Breast epithelium (tissue), 3 donors: ENCODE measurements at regions not wholly inside any gene's neighbourhood (a gene's known extent, or its start where the extent isn't known, plus 50 kb on each side); places are given as distances from the start of the nearest gene placed in this dataset.

Experiments
- CTCF ChIP-seq, 3 donors: fragments of 450-650 bp; IDR thresholded peaks; one replicate each; pipeline ENCODE4 v1.5.1; 2016 to 2017; ENCODE audit warnings: antibody characterized with exemption in 3 of 3, mild to moderate bottlenecking in 3 of 3, moderate library complexity in 3 of 3
- POLR2A ChIP-seq: fragments of 450-650 bp; IDR thresholded peaks from one replicate; pipeline ENCODE4 v1.6.1; 2016; ENCODE audit warnings: antibody characterized with exemption, mild to moderate bottlenecking, moderate library complexity
- POLR2AphosphoS5 ChIP-seq, 3 donors: sonication (generic); formaldehyde crosslinking; IDR thresholded peaks; one replicate each; pipeline ENCODE4 v1.6.1; 2017; ENCODE audit warnings: antibody characterized with exemption in 3 of 3

DNA sequence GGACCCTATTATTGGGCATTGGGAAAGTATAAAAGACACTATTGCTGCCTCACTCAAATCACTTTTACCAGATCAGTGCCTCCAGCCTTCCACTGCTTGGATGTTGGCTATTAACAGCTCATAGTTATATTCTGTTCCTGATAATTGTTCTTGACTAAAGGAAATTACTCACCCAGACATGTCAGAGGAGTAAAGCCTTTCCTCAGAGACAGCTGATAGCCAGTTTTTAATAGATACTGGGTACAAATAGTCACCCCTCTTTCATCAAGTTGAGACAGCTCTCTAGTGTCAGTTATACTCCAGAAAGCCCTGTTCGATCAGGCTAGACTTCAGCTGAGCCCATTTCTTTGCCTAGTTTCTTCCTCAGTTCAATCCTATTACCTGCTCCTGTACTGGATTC lies 876.1 kb upstream of the B3GALT2 start:
- no peak for TF ChIP-seq CTCF (IDR thresholded peaks at IDR 0.05)
- TF ChIP-seq POLR2A: no peak
- TF ChIP-seq POLR2AphosphoS5 (IDR thresholded peaks at IDR 0.05): no peak
